GM13977 (cell line): ENCODE measurements at regions not wholly inside any gene's neighbourhood (a gene's known extent, or its start where the extent isn't known, plus 50 kb on each side); places are given as distances from the start of the nearest gene placed in this dataset.

Experiments
- DNase-seq: peaks from one replicate; pipeline ENCODE4 v3.0.0; 2012; ENCODE audit warnings: low spot score
- CTCF ChIP-seq: IDR thresholded peaks from 2 replicates; pipeline ENCODE4 v1.5.1; 2012; ENCODE audit warnings: mild to moderate bottlenecking, control low read depth; ENCODE audit not compliant: insufficient read depth; ENCODE audit errors: extremely low read depth, missing control alignments
- in situ Hi-C: fragments of 300-500 bp; cut with MboI; formaldehyde crosslinking; loops from one replicate; pipeline ENCODE4 v1.12.0; 2022; ENCODE audit warnings: low sequenced_read_pairs, low pct_unique_long_range_greater_than_20kb, mixed read lengths, inconsistent platforms; ENCODE audit not compliant: unreplicated experiment

DNA sequence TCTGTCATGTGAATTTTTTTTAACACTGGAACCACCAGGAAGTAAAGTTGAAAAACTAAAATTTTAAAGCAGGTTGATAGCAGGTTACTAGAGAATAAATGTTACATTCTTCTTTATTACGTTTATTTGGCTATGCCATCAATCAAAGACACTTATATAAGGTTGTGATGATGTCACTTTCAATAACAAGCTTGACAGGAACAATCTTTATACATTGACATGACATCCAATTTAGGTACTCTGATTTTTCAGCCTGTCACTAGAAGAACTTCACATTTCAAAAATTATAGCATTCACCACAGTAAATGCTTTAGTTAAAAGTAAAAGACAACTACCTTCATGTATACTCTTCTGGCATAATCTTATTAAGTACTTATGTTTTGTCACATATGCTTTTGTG is 696.8 kb upstream of the NCAM2 start:
- no peak for TF ChIP-seq CTCF
- in situ Hi-C loops = no loop called here
- no peak for DNase-seq

DNA sequence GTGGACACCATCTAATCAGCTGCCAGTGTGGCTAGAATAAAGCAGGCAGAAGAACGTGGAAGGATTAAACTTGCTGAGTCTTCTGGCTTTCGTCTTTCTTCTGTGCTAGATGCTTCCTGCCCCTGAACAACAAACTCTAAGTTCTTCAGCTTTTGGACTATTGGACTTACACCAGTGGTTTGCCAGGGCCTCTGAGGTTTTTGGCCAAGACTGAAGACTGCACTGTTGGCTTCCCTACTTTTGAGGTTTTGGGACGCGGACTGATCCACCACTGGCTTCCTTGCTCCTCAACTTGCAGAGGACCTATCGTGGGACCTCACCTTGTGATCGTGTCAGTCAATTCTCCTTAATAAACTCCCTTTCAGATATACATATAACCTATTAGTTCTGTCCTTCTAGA is 696.1 kb upstream of the NCAM2 start:
- no peak for DNase-seq
- no peak for TF ChIP-seq CTCF
- in situ Hi-C loops = no loop called here

DNA sequence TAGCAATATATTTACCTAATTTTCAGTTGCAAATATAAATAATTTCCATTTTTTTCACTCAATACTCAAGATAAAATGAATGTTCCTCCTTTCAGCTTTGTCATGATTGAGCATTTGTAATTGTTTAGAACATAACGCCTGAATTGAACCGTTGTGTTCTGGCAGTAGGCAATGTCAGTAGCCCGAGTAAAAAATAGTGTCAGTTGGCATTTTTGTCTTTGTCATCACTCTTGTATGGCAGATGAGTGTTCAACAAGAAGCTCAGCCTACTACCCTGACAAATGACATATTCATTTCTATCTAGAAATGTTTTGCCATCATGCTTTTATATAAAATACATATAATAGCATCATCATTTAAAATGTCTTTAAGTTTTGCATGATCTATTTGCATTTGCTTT is 691.4 kb upstream of the NCAM2 start:
- no peak for TF ChIP-seq CTCF
- no peak for DNase-seq
- in situ Hi-C loops = no loop called here

DNA sequence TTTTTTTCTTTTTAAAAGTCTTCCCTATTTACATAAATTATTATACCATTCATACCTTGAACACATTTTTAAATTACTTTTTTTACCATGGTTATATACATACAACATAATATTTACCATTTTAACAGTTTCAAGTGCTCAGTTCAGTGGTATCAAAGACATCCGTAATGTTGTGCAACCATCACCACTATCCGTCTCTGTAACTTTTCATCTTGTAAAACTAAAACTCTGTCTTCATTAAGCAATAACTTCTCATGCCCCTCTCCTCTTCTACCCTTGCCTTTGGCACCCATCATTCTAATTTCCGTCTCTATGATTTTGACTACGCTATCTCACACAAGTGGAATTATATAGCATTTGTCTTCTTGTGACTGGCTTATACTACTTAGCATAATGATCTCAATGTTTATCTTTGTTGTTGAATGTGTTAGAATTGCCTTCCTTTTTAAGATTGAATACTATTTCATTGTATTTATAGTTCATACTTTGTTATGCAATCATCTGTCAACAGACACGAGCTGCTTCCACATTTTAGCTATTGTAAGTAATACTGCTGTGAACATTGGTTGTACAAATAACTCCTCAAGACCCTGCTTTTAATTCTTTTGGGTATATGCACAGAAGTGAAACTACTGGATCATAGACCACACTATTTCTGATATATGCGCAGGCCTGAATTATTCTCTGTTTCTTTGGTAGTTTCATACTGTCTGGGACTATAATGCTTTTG is 689.5 kb upstream of the NCAM2 start:
- DNase-seq = no peak
- in situ Hi-C loops = no loop called here
- no peak for TF ChIP-seq CTCF

- in situ Hi-C loops = no loop called here
- DNase-seq = no peak
- TF ChIP-seq CTCF = no peak
Observed at GRCh38 chr21:20311234-20311787, 686.9 kb upstream of the NCAM2 start.

- TF ChIP-seq CTCF = no peak
- in situ Hi-C loops = no loop called here
Observed at GRCh38 chr21:20313013-20313412, 685.2 kb upstream of the NCAM2 start.

More at GRCh38 chr21:20313013-20313412, 685.2 kb upstream of the NCAM2 start:
- DNase-seq = no peak
